PFSK-1 (cell line): ENCODE measurements at regions not wholly inside any gene's neighbourhood (a gene's known extent, or its start where the extent isn't known, plus 50 kb on each side); places are given as distances from the start of the nearest gene placed in this dataset.

Source experiments
- FOXP2 ChIP-seq: optimal IDR thresholded peaks from 2 replicates; pipeline ENCODE3; 2011; ENCODE audit warnings: borderline replicate concordance, control low read depth, inconsistent platforms; ENCODE audit not compliant: insufficient read depth; ENCODE audit errors: extremely low read length, extremely low read depth
- POLR2AphosphoS5 ChIP-seq: IDR thresholded peaks from 2 replicates; pipeline ENCODE4 v1.6.1; 2012; ENCODE audit warnings: low read depth, mild to moderate bottlenecking, control low read depth, low read length, moderate library complexity
- SIN3A ChIP-seq: IDR thresholded peaks from 2 replicates; pipeline ENCODE4 v1.6.1; 2012; ENCODE audit warnings: mild to moderate bottlenecking, low read length, moderate library complexity, borderline replicate concordance; ENCODE audit not compliant: insufficient read depth
- TAF1 ChIP-seq: IDR thresholded peaks from 2 replicates; pipeline ENCODE4 v1.6.1; 2012; ENCODE audit warnings: low read length, control low read depth, borderline replicate concordance; ENCODE audit not compliant: insufficient read depth
- TF ChIP-seq, protein P1 (sequence below), 2 experiments: IDR thresholded peaks; 2 replicates each; pipeline versions ENCODE4 v1.6.1 to v1.8.0; 2011 to 2012; ENCODE audit warnings: low read depth in 2 of 2, low read length in 2 of 2, control low read depth in 1 of 2, inconsistent platforms in 1 of 2, mild to moderate bottlenecking in 1 of 2, moderate library complexity in 1 of 2; ENCODE audit not compliant: insufficient read depth in 1 of 2

DNA sequence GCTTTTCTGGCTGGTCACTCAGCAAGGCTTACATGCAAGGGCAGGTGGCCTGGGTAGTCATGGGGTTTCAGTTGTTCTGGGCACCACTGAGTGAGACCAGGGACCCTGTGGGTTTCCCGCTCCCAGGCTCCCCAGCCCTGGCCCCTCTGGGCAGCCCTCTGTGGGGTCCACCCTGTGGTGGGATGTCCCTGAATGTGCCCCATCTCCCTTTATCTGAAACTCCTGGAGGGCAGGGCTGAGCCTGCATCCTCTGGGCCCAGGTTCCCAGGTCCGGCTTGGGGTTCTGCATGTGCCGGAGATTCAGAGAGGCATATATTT, 1041.0 kb downstream of the BRD1 start:
- TF ChIP-seq TAF1, result no peak
- TF ChIP-seq, protein P1, sequence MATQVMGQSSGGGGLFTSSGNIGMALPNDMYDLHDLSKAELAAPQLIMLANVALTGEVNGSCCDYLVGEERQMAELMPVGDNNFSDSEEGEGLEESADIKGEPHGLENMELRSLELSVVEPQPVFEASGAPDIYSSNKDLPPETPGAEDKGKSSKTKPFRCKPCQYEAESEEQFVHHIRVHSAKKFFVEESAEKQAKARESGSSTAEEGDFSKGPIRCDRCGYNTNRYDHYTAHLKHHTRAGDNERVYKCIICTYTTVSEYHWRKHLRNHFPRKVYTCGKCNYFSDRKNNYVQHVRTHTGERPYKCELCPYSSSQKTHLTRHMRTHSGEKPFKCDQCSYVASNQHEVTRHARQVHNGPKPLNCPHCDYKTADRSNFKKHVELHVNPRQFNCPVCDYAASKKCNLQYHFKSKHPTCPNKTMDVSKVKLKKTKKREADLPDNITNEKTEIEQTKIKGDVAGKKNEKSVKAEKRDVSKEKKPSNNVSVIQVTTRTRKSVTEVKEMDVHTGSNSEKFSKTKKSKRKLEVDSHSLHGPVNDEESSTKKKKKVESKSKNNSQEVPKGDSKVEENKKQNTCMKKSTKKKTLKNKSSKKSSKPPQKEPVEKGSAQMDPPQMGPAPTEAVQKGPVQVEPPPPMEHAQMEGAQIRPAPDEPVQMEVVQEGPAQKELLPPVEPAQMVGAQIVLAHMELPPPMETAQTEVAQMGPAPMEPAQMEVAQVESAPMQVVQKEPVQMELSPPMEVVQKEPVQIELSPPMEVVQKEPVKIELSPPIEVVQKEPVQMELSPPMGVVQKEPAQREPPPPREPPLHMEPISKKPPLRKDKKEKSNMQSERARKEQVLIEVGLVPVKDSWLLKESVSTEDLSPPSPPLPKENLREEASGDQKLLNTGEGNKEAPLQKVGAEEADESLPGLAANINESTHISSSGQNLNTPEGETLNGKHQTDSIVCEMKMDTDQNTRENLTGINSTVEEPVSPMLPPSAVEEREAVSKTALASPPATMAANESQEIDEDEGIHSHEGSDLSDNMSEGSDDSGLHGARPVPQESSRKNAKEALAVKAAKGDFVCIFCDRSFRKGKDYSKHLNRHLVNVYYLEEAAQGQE (IDR thresholded peaks at IDR 0.05; ENCODE audit: insufficient read depth in 1 of 2, low read depth in 2 of 2, low read length in 2 of 2), result no peak
- TF ChIP-seq POLR2AphosphoS5, result no peak
- TF ChIP-seq SIN3A, result no peak
- TF ChIP-seq FOXP2, result no peak
